Activated naive CD4-positive, alpha-beta T cell treated with anti-CD3 and anti-CD28 coated beads, Interleukin-2, amount 50 U/mL, for 24 hours (primary cell): ENCODE measurements at regions not wholly inside any gene's neighbourhood (a gene's known extent, or its start where the extent isn't known, plus 50 kb on each side); places are given as distances from the start of the nearest gene placed in this dataset.

Experiments
- H3K27ac Mint-ChIP-seq: one replicate; pipeline ENCODE4 v1.8.0; 2021; ENCODE audit warnings: mild to moderate bottlenecking, mixed read lengths
- H3K27me3 Mint-ChIP-seq: one replicate; pipeline ENCODE4 v1.8.0; 2021; ENCODE audit warnings: mixed read lengths
- H3K36me3 Mint-ChIP-seq: one replicate; pipeline ENCODE4 v1.8.0; 2021; ENCODE audit warnings: mixed read lengths
- H3K4me1 Mint-ChIP-seq: one replicate; pipeline ENCODE4 v1.8.0; 2021; ENCODE audit warnings: mixed read lengths
- H3K4me3 Mint-ChIP-seq: one replicate; pipeline ENCODE4 v1.8.0; 2021; ENCODE audit warnings: mild to moderate bottlenecking, mixed read lengths
- H3K9me3 Mint-ChIP-seq: one replicate; pipeline ENCODE4 v1.8.0; 2021; ENCODE audit warnings: mixed read lengths

DNA sequence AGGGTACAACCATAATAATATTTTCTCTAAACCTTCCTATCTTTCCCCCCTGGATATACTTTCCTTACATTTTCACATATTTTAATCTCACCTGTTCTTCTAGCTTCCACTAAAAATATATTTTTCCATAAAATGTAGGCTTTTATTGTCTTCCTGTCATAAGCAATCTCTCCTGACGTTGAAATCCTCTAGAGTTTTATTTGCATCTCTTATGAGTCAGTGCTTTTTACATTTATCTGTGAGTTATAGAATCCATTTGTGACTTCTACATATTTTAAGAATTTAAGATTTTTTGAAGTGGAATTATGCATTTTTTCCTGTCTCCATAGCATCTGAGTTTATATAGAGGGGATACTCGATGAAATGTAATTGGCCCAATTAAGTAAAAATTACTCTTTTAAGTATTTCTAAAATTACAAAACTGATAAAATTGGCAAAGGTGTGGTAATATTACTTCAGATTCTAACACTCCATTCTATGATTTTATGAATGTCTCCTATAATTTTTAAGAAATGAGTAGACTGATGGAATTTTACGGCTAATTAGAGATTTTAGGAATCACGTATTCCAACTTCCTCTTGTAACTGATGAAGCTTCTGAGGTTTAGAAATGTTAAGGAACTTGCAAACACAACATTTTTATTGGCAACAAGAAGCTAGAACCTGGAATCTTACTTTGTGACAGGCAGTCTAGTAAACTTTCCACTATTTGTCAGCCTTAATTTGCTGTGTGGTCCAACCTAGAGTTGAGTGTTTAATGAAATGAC is 422.9 kb upstream of the SEMA3A start:
- no peak overlapping the region for H3K27ac Mint-ChIP-seq
- no peak overlapping the region for H3K4me3 Mint-ChIP-seq
- no peaks in the 10 kb centered on the region for H3K27me3 Mint-ChIP-seq
- H3K9me3 Mint-ChIP-seq = no peaks in the 10 kb centered on the region
- no peaks in the 10 kb centered on the region for H3K4me1 Mint-ChIP-seq
- H3K36me3 Mint-ChIP-seq = no peaks in the 10 kb centered on the region

DNA sequence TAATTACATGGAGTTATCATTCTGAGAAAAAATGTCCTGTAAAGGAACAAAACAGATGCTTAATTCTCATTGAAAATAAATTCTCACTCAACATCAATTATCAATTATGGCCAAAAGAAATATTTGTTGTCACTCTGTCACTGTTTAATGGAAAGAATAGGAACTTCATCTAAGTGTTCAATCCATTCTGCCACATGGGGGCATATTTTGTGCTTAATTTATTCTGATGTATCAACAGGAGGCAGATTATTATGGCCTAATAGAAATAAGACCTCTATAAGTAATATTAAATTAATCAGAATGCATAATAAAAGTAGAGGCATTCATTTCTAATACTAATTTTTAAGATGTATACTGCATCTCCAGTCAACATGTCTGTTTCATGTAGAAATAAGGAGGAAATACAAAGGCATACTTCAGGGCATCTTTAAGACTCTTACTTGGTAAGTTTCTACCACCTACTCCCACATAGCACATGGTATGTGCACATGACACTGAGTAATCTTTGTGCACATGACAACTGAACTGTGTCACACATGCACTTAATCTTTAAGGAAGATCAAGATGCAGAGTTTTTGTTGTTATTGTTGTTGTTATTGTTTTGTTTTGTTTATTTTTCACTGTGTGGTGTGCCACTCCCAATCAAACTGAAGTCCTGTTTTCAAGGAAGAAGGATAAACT is 420.4 kb upstream of the SEMA3A start:
- Mint-ChIP-seq H3K27ac (no peak overlapping the region), H3K4me1 (no peaks in the 10 kb centered on the region), H3K9me3 (no peaks in the 10 kb centered on the region), H3K27me3 (no peaks in the 10 kb centered on the region), H3K36me3 (no peaks in the 10 kb centered on the region), H3K4me3 (no peak overlapping the region)

GRCh38 chr7:84612981-84613681 is 418.5 kb upstream of the SEMA3A start:
- Mint-ChIP-seq H3K27me3 (no peaks in the 10 kb centered on the region), H3K27ac (no peak overlapping the region), H3K4me1 (no peaks in the 10 kb centered on the region), H3K4me3 (no peak overlapping the region), H3K9me3 (no peaks in the 10 kb centered on the region), H3K36me3 (no peaks in the 10 kb centered on the region)

- no peaks in the 10 kb centered on the region for H3K9me3 Mint-ChIP-seq
- no peaks in the 10 kb centered on the region for H3K36me3 Mint-ChIP-seq
- no peak overlapping the region for H3K27ac Mint-ChIP-seq
- no peaks in the 10 kb centered on the region for H3K27me3 Mint-ChIP-seq
- no peak overlapping the region for H3K4me3 Mint-ChIP-seq
- H3K4me1 Mint-ChIP-seq = no peaks in the 10 kb centered on the region
Measured at GRCh38 chr7:84611391-84611790, 416.8 kb upstream of the SEMA3A start.

DNA sequence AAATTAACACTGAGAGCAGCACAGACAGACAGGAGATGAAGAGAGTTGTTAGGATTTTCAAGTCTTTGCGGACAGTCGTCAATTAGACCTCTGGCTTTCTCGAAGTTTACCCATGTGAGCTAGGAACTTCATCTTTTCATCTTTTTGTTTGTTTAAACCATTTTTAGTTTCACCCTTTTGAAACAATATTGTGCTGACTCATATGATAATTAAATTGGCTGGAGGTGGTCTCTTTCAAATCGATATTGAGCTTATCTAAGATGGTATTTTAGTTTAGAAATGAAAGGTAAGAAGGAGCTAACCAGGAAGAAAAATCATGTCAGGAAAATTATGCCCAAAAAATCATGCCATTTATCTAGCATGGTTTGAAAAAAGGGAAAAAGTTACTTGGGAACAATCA is 415.8 kb upstream of the SEMA3A start:
- Mint-ChIP-seq H3K27ac (no peak overlapping the region), H3K4me3 (no peak overlapping the region), H3K4me1 (no peaks in the 10 kb centered on the region), H3K27me3 (no peaks in the 10 kb centered on the region), H3K9me3 (no peaks in the 10 kb centered on the region), H3K36me3 (no peaks in the 10 kb centered on the region)

GRCh38 chr7:84605301-84605700 is 410.7 kb upstream of the SEMA3A start:
- Mint-ChIP-seq H3K4me1 (no peaks in the 10 kb centered on the region), H3K36me3 (no peaks in the 10 kb centered on the region), H3K9me3 (peaks cover 14% of the 10 kb centered on the region), H3K4me3 (no peak overlapping the region), H3K27ac (no peak overlapping the region), H3K27me3 (no peaks in the 10 kb centered on the region)

- Mint-ChIP-seq H3K9me3 (peaks cover 14% of the 10 kb centered on the region), H3K27ac (no peak overlapping the region), H3K4me1 (no peaks in the 10 kb centered on the region), H3K4me3 (no peak overlapping the region), H3K36me3 (no peaks in the 10 kb centered on the region), H3K27me3 (no peaks in the 10 kb centered on the region)
Measured at GRCh38 chr7:84603545-84603944, 409.0 kb upstream of the SEMA3A start.

- H3K36me3 Mint-ChIP-seq = no peaks in the 10 kb centered on the region
- H3K27ac Mint-ChIP-seq = no peak overlapping the region
- H3K4me3 Mint-ChIP-seq = no peak overlapping the region
- no peaks in the 10 kb centered on the region for H3K4me1 Mint-ChIP-seq
- H3K27me3 Mint-ChIP-seq = no peaks in the 10 kb centered on the region
- H3K9me3 Mint-ChIP-seq = peaks cover 6% of the 10 kb centered on the region
Measured at GRCh38 chr7:84595026-84595425, 400.4 kb upstream of the SEMA3A start.

DNA sequence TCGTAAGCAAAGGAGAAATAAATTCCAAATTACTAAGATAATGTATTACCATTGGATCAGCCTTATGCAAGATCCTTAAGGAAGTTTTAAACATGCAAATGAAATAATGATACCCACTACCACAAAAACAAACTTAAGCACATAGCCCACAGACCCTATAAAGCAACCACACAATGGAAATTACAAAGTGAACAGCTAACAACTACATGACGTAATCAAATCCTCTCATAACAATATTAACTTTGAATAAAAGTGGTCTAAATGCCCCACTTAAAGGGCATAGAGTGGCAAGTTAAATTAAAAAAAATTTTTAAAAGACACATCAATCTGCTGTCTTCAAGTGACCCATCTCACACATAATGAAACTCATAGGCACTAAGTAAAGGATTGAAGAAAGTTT is 397.3 kb upstream of the SEMA3A start:
- H3K9me3 Mint-ChIP-seq = peaks cover 6% of the 10 kb centered on the region
- H3K27ac Mint-ChIP-seq = no peak overlapping the region
- no peaks in the 10 kb centered on the region for H3K36me3 Mint-ChIP-seq
- H3K27me3 Mint-ChIP-seq = no peaks in the 10 kb centered on the region
- H3K4me3 Mint-ChIP-seq = no peak overlapping the region
- H3K4me1 Mint-ChIP-seq = no peaks in the 10 kb centered on the region

DNA sequence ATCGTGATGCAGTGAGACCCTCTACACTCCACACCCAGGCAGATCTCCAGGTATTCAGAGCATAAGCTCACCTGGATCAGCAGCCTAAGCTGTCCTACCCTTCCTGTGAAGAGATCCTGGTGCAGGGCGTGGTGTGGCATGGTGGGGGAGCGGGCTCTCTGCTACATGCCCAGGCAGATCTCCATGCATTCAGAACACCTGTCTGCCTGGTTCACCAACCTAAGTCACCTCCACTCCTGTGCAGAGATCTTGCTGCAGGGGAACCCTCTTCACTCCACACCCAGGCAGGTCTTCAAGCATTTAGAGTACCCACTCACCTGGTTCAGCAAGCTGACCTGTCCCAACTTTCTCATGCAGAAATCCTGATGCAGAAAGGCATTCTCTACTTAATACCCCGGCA is 394.4 kb upstream of the SEMA3A start:
- no peaks in the 10 kb centered on the region for H3K36me3 Mint-ChIP-seq
- H3K27ac Mint-ChIP-seq = no peak overlapping the region
- H3K4me1 Mint-ChIP-seq = no peaks in the 10 kb centered on the region
- no peak overlapping the region for H3K4me3 Mint-ChIP-seq
- no peaks in the 10 kb centered on the region for H3K27me3 Mint-ChIP-seq
- H3K9me3 Mint-ChIP-seq = no peaks in the 10 kb centered on the region

- no peaks in the 10 kb centered on the region for H3K4me1 Mint-ChIP-seq
- no peaks in the 10 kb centered on the region for H3K36me3 Mint-ChIP-seq
- no peak overlapping the region for H3K27ac Mint-ChIP-seq
- no peaks in the 10 kb centered on the region for H3K9me3 Mint-ChIP-seq
- no peaks in the 10 kb centered on the region for H3K27me3 Mint-ChIP-seq
- no peak overlapping the region for H3K4me3 Mint-ChIP-seq
Measured at GRCh38 chr7:84583331-84583730, 388.7 kb upstream of the SEMA3A start.

DNA sequence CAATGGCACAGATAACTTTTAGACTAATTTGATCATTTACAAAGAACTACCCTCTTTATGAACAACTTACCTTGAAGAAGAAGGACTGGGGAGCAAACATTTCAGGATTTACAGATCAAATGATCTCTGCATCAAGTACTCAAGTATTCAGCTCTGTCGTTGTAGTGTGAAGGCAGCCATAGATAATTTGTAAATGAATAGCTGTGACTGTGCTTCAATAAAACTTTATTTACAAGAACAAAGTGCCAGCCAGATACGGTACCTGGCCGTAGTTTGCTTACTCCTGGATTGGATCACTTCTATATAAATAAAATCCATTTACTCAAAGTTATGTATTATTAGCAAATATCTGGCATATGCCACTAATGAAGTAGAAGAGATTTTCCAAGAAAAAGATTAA is 388.2 kb upstream of the SEMA3A start:
- Mint-ChIP-seq H3K9me3 (no peaks in the 10 kb centered on the region), H3K4me3 (no peak overlapping the region), H3K36me3 (no peaks in the 10 kb centered on the region), H3K27me3 (no peaks in the 10 kb centered on the region), H3K27ac (no peak overlapping the region), H3K4me1 (no peaks in the 10 kb centered on the region)

DNA sequence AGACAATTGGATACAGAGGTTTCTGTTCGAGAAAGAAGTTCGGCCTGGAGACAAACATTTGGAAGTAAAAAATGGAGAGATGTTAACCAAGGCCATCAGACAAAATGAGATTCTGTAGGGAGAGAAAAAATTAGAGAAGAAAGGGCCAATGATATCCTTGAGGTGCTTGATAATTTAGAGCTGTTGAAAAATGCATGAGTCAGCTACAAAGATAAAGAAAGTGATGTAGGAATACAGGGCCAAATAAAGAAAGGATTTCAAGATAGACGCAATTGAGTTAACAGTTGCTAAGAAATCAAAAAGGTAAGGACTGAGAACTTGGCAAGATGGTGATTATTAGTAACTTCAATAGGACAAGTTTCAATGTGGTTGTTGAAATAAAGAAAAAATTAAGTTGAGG is 384.2 kb upstream of the SEMA3A start:
- Mint-ChIP-seq H3K9me3 (no peaks in the 10 kb centered on the region), H3K27me3 (peaks cover 2% of the 10 kb centered on the region), H3K36me3 (no peaks in the 10 kb centered on the region), H3K4me1 (no peaks in the 10 kb centered on the region), H3K4me3 (no peak overlapping the region), H3K27ac (no peak overlapping the region)

GRCh38 chr7:84568781-84569180 is 374.2 kb upstream of the SEMA3A start:
- Mint-ChIP-seq H3K9me3 (no peaks in the 10 kb centered on the region), H3K4me1 (no peaks in the 10 kb centered on the region), H3K27me3 (no peaks in the 10 kb centered on the region), H3K27ac (no peak overlapping the region), H3K36me3 (no peaks in the 10 kb centered on the region), H3K4me3 (no peak overlapping the region)

- Mint-ChIP-seq H3K9me3 (no peaks in the 10 kb centered on the region), H3K4me3 (no peak overlapping the region), H3K4me1 (no peaks in the 10 kb centered on the region), H3K36me3 (no peaks in the 10 kb centered on the region), H3K27ac (no peak overlapping the region), H3K27me3 (no peaks in the 10 kb centered on the region)
Measured at GRCh38 chr7:84565345-84566074, 370.9 kb upstream of the SEMA3A start.

- Mint-ChIP-seq H3K27ac (no peak overlapping the region), H3K36me3 (no peaks in the 10 kb centered on the region), H3K4me1 (no peaks in the 10 kb centered on the region), H3K4me3 (no peak overlapping the region), H3K9me3 (peaks cover 5% of the 10 kb centered on the region), H3K27me3 (peaks cover 2% of the 10 kb centered on the region)
Measured at GRCh38 chr7:84553711-84554110, 359.1 kb upstream of the SEMA3A start.
